Natural killer cell (primary cell): ENCODE measurements at regions not wholly inside any gene's neighbourhood (a gene's known extent, or its start where the extent isn't known, plus 50 kb on each side); places are given as distances from the start of the nearest gene placed in this dataset.

ENCODE experiments used
- ATAC-seq, 3 donors: fragments of 150-1000 bp in 2 of 3; fragments of 200-7000 bp in 1 of 3; cut with Tn5 transposase; 1 replicate in 1 of 3; 2 replicates in 2 of 3; pipeline ENCODE4 v1.10.0; 2021; ENCODE audit warnings: mild to moderate bottlenecking in 2 of 3, moderate library complexity in 2 of 3
- DNase-seq, 2 donors: peaks; one replicate each; pipeline versions ENCODE4 v3.0.0 to v3.0.0-alpha.2; 2013 to 2021; ENCODE audit warnings: mixed read lengths in 1 of 2
- H3K27ac ChIP-seq: one replicate; pipeline ENCODE4 v1.5.1; 2013; ENCODE audit warnings: mild to moderate bottlenecking, low read length
- H3K27me3 ChIP-seq: one replicate; pipeline ENCODE4 v1.6.1; 2013; ENCODE audit warnings: low read length; ENCODE audit not compliant: control insufficient read depth, insufficient read depth
- H3K36me3 ChIP-seq: one replicate; pipeline ENCODE4 v1.6.1; 2013; ENCODE audit warnings: low read length; ENCODE audit not compliant: control insufficient read depth, insufficient read depth
- H3K4me1 ChIP-seq: one replicate; pipeline ENCODE4 v1.6.1; 2013; ENCODE audit warnings: low read length; ENCODE audit not compliant: control insufficient read depth, insufficient read depth
- H3K4me3 ChIP-seq: one replicate; pipeline ENCODE4 v1.5.1; 2013; ENCODE audit warnings: low read length
- H3K9me3 ChIP-seq: one replicate; pipeline ENCODE4 v1.6.1; 2013; ENCODE audit warnings: low read length; ENCODE audit not compliant: control insufficient read depth, insufficient read depth
- H3K27ac Mint-ChIP-seq, 2 donors: one replicate each; pipeline ENCODE4 v1.8.0; 2022; ENCODE audit warnings: mild to moderate bottlenecking in 2 of 2, mixed read lengths in 2 of 2, moderate library complexity in 1 of 2
- H3K27me3 Mint-ChIP-seq, 2 donors: one replicate each; pipeline ENCODE4 v1.8.0; 2022; ENCODE audit warnings: low read depth in 2 of 2, mixed read lengths in 2 of 2
- H3K36me3 Mint-ChIP-seq: one replicate; pipeline ENCODE4 v1.8.0; 2022; ENCODE audit warnings: mixed read lengths
- H3K4me1 Mint-ChIP-seq, 2 donors: one replicate each; pipeline ENCODE4 v1.8.0; 2022; ENCODE audit warnings: mixed read lengths in 2 of 2
- H3K4me3 Mint-ChIP-seq: one replicate; pipeline ENCODE4 v1.8.0; 2022; ENCODE audit warnings: mild to moderate bottlenecking, moderate library complexity, mixed read lengths
- H3K9me3 Mint-ChIP-seq, 2 donors: one replicate each; pipeline ENCODE4 v1.8.0; 2022; ENCODE audit warnings: mixed read lengths in 2 of 2
- WGBS: methylation state at CpG from one replicate; pipeline ENCODE4 v1.1.7; 2013; ENCODE audit warnings: missing lambda C conversion rate; ENCODE audit not compliant: insufficient coverage; 5-methylcytosine and 5-hydroxymethylcytosine counted together
- intact Hi-C: fragments of 100-400 bp; cut with micrococcal nuclease; formaldehyde crosslinking; loops from one replicate; pipeline ENCODE4 v1.14.2; 2022
- TF ChIP-seq, protein P1 (sequence below): fragments of 200-600 bp; IDR thresholded peaks from one replicate; pipeline ENCODE4 v1.8.0; 2022; ENCODE audit warnings: antibody characterized with exemption

DNA sequence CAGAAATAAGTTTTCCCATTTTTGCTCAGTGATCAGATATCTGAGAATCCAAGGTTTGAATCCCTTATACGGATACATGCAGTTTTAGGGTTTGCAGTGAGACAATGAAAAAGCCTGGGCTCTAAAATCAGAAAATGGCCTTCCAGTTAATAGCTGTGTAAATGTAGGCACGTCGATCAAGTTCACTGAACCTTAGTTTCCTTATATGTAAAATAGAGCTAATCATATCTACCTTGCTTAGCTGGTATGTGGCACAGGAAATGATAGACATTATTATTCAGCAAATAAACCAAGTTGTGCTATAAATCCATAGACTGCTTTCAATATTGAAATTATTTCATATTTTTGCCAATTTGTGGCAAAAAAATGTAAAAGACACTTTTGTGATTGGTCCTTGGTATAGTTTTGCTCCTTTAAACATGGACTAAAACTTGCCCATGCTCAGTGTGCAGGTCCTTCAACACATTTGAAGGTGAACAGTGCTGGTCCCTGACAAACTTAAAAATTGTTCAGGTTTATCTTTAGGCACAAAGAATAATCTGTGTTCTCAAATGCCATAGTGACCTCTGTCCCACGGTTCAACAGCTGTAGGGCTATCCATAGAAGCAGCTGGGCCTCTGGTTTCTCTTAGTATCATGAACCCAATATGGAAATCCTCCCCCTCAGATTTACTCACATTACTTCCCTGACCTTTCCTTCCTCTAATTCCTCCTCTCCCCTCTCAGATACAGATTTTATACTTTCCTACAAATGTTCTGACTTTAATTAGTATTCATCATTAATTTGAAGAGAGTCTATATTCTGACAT is 51.0 kb downstream of the CCDC54 start:
- Histone ChIP-seq H3K4me3 (no peak overlapping the region), H3K36me3 (no peaks in the 10 kb centered on the region), H3K27me3 (peaks cover 10% of the 10 kb centered on the region), H3K27ac (no peak overlapping the region), H3K9me3 (no peaks in the 10 kb centered on the region), H3K4me1 (peaks cover 24% of the 10 kb centered on the region)
- WGBS, result 76% methylated on average over 2 of the region's 4 CpGs
- TF ChIP-seq, protein P1, sequence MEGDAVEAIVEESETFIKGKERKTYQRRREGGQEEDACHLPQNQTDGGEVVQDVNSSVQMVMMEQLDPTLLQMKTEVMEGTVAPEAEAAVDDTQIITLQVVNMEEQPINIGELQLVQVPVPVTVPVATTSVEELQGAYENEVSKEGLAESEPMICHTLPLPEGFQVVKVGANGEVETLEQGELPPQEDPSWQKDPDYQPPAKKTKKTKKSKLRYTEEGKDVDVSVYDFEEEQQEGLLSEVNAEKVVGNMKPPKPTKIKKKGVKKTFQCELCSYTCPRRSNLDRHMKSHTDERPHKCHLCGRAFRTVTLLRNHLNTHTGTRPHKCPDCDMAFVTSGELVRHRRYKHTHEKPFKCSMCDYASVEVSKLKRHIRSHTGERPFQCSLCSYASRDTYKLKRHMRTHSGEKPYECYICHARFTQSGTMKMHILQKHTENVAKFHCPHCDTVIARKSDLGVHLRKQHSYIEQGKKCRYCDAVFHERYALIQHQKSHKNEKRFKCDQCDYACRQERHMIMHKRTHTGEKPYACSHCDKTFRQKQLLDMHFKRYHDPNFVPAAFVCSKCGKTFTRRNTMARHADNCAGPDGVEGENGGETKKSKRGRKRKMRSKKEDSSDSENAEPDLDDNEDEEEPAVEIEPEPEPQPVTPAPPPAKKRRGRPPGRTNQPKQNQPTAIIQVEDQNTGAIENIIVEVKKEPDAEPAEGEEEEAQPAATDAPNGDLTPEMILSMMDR, result no peak
- Mint-ChIP-seq H3K4me3 (no peak overlapping the region), H3K4me1 (peaks cover 14% of the 10 kb centered on the region in 2 donors), H3K9me3 (no peaks in the 10 kb centered on the region), H3K27ac (no peak overlapping the region), H3K36me3 (no peaks in the 10 kb centered on the region), H3K27me3 (peaks cover 11 to 26% of the 10 kb centered on the region in 2 donors)
- intact Hi-C loops, result no loop called here
- no peak for DNase-seq
- ATAC-seq, result no peak

DNA sequence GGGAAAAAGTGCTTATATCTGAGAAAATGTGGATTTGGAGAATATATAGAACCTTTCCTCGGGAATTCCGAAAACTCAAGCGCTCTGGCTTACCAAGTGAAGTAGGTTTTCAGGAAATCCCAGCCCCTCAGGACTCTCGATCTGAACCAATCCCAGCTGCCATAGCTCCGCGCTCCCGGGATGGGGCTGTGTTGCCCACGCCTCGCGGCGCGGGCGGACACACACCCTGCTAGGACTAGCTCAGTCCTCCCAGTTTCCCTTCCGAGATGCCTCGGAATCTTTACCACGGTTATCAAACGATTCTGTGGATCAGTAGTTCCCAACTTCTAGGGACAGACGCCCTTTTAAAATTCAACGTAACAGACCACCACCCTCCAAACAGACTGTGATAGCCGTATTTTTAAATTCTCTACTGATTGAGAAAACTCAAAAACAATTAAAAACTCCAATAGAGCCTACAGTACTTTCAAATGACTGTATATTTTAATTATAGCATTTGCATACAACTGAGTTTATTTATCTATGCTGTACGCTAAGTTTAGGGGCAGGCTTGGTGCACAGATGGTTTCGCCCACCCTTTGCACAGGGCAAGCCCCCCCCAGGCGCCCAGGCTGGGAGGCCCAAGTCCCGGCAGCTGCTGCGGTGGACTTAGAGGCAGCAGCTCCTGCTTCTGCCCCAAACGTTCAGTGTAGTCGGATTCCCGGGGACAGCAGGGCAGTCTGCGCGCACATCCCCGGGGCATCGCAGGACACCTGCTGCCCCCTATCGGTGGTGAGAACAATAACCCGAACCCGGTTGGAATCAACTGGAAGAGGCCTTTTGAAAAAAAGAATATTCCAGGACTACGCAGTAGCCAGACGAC is 52.3 kb downstream of the CCDC54 start:
- Mint-ChIP-seq H3K27ac (no peak overlapping the region), H3K4me1 (peaks cover 14% of the 10 kb centered on the region in 2 donors), H3K27me3 (peaks cover 15 to 35% of the 10 kb centered on the region in 2 donors), H3K9me3 (no peaks in the 10 kb centered on the region), H3K4me3 (peak overlapping the region; percentile 88), H3K36me3 (no peaks in the 10 kb centered on the region)
- Histone ChIP-seq H3K36me3 (no peaks in the 10 kb centered on the region), H3K9me3 (no peaks in the 10 kb centered on the region), H3K27ac (no peak overlapping the region), H3K27me3 (peaks cover 10% of the 10 kb centered on the region), H3K4me3 (peak overlapping the region; percentile 73), H3K4me1 (peaks cover 24% of the 10 kb centered on the region)
- peak; percentile 40 to 82 for DNase-seq
- intact Hi-C loops, result loop anchor here (2.0 to 5.0 kb wide), 2 partner anchors 93 to 193 kb away; partner anchors contain the start of gene BBX
- peak; percentile 65 to 74 (median 71) for ATAC-seq
- TF ChIP-seq, protein P1, result peak; percentile 76
- WGBS, result 35% methylated on average over 37 of the region's 37 CpGs

DNA sequence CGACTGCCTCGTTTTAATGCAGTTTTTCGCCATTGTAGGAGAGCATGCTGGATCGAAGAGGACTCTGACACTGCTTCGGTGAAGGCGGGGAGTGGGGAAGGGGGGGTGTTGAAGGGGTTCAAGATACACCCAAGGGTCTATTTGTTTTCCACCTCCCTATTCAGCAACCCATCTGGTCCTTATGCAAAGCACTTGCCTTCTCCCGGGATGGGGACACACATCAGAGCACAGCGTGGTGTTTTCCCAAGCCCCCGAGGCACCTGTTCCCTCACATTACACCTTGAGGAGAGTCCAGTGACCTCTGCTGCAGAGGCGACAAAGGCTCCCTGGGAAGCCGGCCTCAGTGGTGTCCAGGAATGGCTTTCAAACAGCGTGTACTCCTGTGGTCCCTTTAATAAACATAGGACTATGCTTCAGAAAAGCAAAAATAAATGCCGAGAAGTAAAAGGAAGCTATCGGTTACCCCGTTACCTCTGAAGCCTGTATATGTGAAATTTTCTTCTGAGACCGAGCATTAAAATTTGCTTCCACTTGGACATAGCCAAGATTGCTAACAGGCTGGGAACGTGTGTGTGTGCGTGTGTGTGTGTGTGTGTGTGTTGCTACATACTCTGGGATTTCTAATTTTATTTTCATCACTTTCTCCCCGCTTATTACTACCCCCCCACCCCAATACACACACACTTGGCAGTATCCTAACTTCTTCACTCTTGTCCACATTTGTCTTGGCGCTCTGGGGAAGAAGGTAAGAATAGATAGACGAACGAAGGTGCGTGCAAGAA is 53.2 kb downstream of the CCDC54 start:
- Mint-ChIP-seq H3K4me3 (peak overlapping the region; percentile 88), H3K4me1 (peaks cover 14% of the 10 kb centered on the region in 2 donors), H3K27me3 (peaks cover 18 to 41% of the 10 kb centered on the region in 2 donors), H3K36me3 (no peaks in the 10 kb centered on the region), H3K27ac (peak overlapping the region in 1 of 2 donors; percentile 33), H3K9me3 (no peaks in the 10 kb centered on the region)
- H3K9me3 ChIP-seq, result no peaks in the 10 kb centered on the region
- H3K4me3 ChIP-seq, result peak overlapping the region; percentile 73
- H3K27ac ChIP-seq, result no peak overlapping the region
- intact Hi-C loops, result loop anchor here (2.0 to 5.0 kb wide), 2 partner anchors 92 to 194 kb away; partner anchors contain the start of gene BBX
- WGBS, result 6% methylated on average over 17 of the region's 23 CpGs
- peak in 1 of 2 donors; percentile 35 for DNase-seq
- H3K27me3 ChIP-seq, result peaks cover 10% of the 10 kb centered on the region
- TF ChIP-seq, protein P1, result peak; percentile 39
- H3K36me3 ChIP-seq, result no peaks in the 10 kb centered on the region
- no peak for ATAC-seq
- peaks cover 24% of the 10 kb centered on the region for H3K4me1 ChIP-seq
